GM23338 (cell line): ENCODE measurements at regions not wholly inside any gene's neighbourhood (a gene's known extent, or its start where the extent isn't known, plus 50 kb on each side); places are given as distances from the start of the nearest gene placed in this dataset.

Source experiments
- ATAC-seq: fragments of 200-7000 bp; cut with Tn5 transposase; 3 replicates; pipeline ENCODE4 v1.9.1; 2020
- DNase-seq: peaks from one replicate; pipeline ENCODE4 v3.0.0-alpha.2; 2015; ENCODE audit warnings: low spot score
- H2AFZ ChIP-seq: fragments of 200-600 bp; sonication (generic); 2 replicates; pipeline ENCODE4 v1.8.0; 2016; ENCODE audit warnings: antibody characterized with exemption, mild to moderate bottlenecking, moderate library complexity
- H3F3A ChIP-seq: fragments of 200-600 bp; sonication (generic); replicated peaks from 2 replicates; pipeline ENCODE4 v1.8.0; 2017; ENCODE audit warnings: antibody characterized with exemption, mixed run types, low read depth
- H3K27ac ChIP-seq: fragments of 200-600 bp; sonication (generic); 2 replicates; pipeline ENCODE4 v1.6.1; 2016; ENCODE audit warnings: low read depth
- H3K27me3 ChIP-seq: fragments of 200-600 bp; sonication (generic); 2 replicates; pipeline ENCODE4 v1.8.0; 2016; ENCODE audit warnings: mild to moderate bottlenecking, mixed run types, moderate library complexity; ENCODE audit not compliant: insufficient read depth
- H3K36me3 ChIP-seq: fragments of 200-600 bp; sonication (generic); 2 replicates; pipeline ENCODE4 v1.8.0; 2016; ENCODE audit warnings: mild to moderate bottlenecking; ENCODE audit not compliant: insufficient read depth
- H3K4me1 ChIP-seq: fragments of 200-600 bp; sonication (generic); 2 replicates; pipeline ENCODE4 v1.8.0; 2016; ENCODE audit warnings: mild to moderate bottlenecking, moderate library complexity; ENCODE audit not compliant: insufficient read depth
- H3K4me2 ChIP-seq: fragments of 200-600 bp; sonication (generic); 2 replicates; pipeline ENCODE4 v1.7.1; 2017; ENCODE audit warnings: mixed run types
- H3K4me3 ChIP-seq: fragments of 200-600 bp; sonication (generic); 2 replicates; pipeline ENCODE4 v1.6.1; 2016; ENCODE audit warnings: mixed run types
- H3K79me2 ChIP-seq: fragments of 200-600 bp; sonication (generic); replicated peaks from 2 replicates; pipeline ENCODE4 v1.8.0; 2017; ENCODE audit warnings: mild to moderate bottlenecking; ENCODE audit not compliant: insufficient read depth
- H3K9me2 ChIP-seq: fragments of 200-600 bp; sonication (generic); 2 replicates; pipeline ENCODE4 v1.8.0; 2017; ENCODE audit not compliant: insufficient read depth
- H4K20me1 ChIP-seq: fragments of 200-600 bp; sonication (generic); replicated peaks from 2 replicates; pipeline ENCODE4 v1.8.0; 2017; ENCODE audit warnings: mild to moderate bottlenecking; ENCODE audit not compliant: insufficient read depth
- H3K27ac Mint-ChIP-seq: 2 replicates; pipeline ENCODE4 v1.8.0; 2020; ENCODE audit warnings: inconsistent platforms, mild to moderate bottlenecking, moderate library complexity, mixed read lengths
- H3K27me3 Mint-ChIP-seq: 3 replicates; pipeline ENCODE4 v1.8.0; 2022; ENCODE audit warnings: low read depth, mild to moderate bottlenecking, moderate library complexity, mixed read lengths, inconsistent platforms; ENCODE audit not compliant: insufficient read depth, poor library complexity
- H3K36me3 Mint-ChIP-seq: 3 replicates; pipeline ENCODE4 v1.8.0; 2021; ENCODE audit warnings: low read depth, mild to moderate bottlenecking, inconsistent platforms, moderate library complexity, mixed read lengths
- H3K4me1 Mint-ChIP-seq: 3 replicates; pipeline ENCODE4 v1.8.0; 2020; ENCODE audit warnings: mild to moderate bottlenecking, inconsistent platforms, mixed read lengths
- H3K4me3 Mint-ChIP-seq: 3 replicates; pipeline ENCODE4 v1.8.0; 2021; ENCODE audit warnings: moderate library complexity, mild to moderate bottlenecking, inconsistent platforms, mixed read lengths
- H3K9me3 Mint-ChIP-seq: 3 replicates; pipeline ENCODE4 v1.8.0; 2020; ENCODE audit warnings: moderate library complexity, mild to moderate bottlenecking, inconsistent platforms, mixed read lengths
- CREB1 ChIP-seq: fragments of 250-450 bp; sonication (Bioruptor Pico); IDR thresholded peaks from 2 replicates; pipeline ENCODE4 v1.5.0; 2020; ENCODE audit warnings: low read depth, mild to moderate bottlenecking, moderate library complexity
- EZH2 ChIP-seq: fragments of 200-600 bp; sonication (generic); IDR thresholded peaks from one replicate; pipeline ENCODE4 v1.8.0; 2017; ENCODE audit warnings: antibody characterized with exemption, mild to moderate bottlenecking, low read depth; ENCODE audit not compliant: unreplicated experiment
- EZH2phosphoT487 ChIP-seq: fragments of 200-600 bp; sonication (generic); IDR thresholded peaks from one replicate; pipeline ENCODE4 v1.8.1; 2018; ENCODE audit warnings: antibody characterized with exemption; ENCODE audit not compliant: unreplicated experiment
- JUNB ChIP-seq: IDR thresholded peaks from one replicate; pipeline ENCODE4 v1.6.1; 2016; ENCODE audit warnings: antibody characterized with exemption; ENCODE audit not compliant: unreplicated experiment
- NANOG ChIP-seq: IDR thresholded peaks from 2 replicates; pipeline ENCODE4 v1.6.1; 2016; ENCODE audit warnings: antibody characterized with exemption, borderline replicate concordance
- POLR2AphosphoS5 ChIP-seq: IDR thresholded peaks from 2 replicates; pipeline ENCODE4 v1.6.1; 2016; ENCODE audit warnings: antibody characterized with exemption, low read depth
- STAT1 ChIP-seq: IDR thresholded peaks from one replicate; pipeline ENCODE4 v1.6.1; 2016; ENCODE audit warnings: antibody characterized with exemption; ENCODE audit not compliant: unreplicated experiment
- ZNF114 ChIP-seq: fragments of 250-450 bp; sonication (Bioruptor Pico); IDR thresholded peaks from 2 replicates; pipeline ENCODE4 v1.5.0; 2020; ENCODE audit warnings: mild to moderate bottlenecking, moderate library complexity
- ZNF331 ChIP-seq: fragments of 250-450 bp; sonication (Bioruptor Pico); IDR thresholded peaks from 2 replicates; pipeline ENCODE4 v1.5.0; 2020; ENCODE audit warnings: low read depth, mild to moderate bottlenecking, moderate library complexity
- TF ChIP-seq, protein P1 (sequence below): IDR thresholded peaks from one replicate; pipeline ENCODE4 v1.6.1; 2018; ENCODE audit warnings: antibody characterized with exemption; ENCODE audit not compliant: unreplicated experiment
- TF ChIP-seq, protein P2 (sequence below): IDR thresholded peaks from 2 replicates; pipeline ENCODE4 v1.6.1; 2016; ENCODE audit warnings: antibody characterized with exemption
- TF ChIP-seq, protein P3 (sequence below): fragments of 250-450 bp; sonication (Bioruptor Pico); IDR thresholded peaks from 2 replicates; pipeline ENCODE4 v1.5.0; 2020; ENCODE audit warnings: mild to moderate bottlenecking, moderate library complexity
- TF ChIP-seq, protein P4 (sequence below), 2 experiments: fragments of 200-600 bp in 1 of 2; sonication (generic) in 1 of 2; conservative IDR thresholded peaks; 2 replicates each; pipeline versions ENCODE4 v1.5.1 to v1.6.1; 2016 to 2017; ENCODE audit warnings: antibody characterized with exemption in 2 of 2, low read depth in 2 of 2, mild to moderate bottlenecking in 2 of 2, moderate library complexity in 1 of 2

DNA sequence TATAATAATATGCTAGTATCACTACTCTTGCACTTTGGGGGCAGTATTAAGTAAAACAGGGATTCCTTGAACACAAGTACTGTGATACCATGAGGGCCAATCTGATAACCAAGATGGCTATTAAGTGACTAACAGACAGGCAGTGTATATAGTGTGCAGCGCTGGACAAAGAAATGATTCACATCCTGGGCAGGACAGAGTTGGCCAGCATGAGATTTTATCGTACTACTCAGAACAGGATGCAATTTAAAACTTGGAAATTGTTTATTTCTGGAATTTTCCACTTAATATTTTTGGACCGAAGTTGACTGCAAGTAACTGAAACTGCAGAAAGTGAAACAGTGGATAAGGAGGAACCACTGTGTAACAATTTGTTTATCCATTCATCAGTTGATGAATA lies 74.6 kb downstream of the DNTTIP2 start:
- peaks cover 7% of the 10 kb centered on the region; the same call in 1 of the 2 replicates for H3K4me1 ChIP-seq
- no peaks in the 10 kb centered on the region; the same call in 1 of the 2 replicates for H3K9me2 ChIP-seq
- DNase-seq (no peak), ATAC-seq (no peak)
- Mint-ChIP-seq H3K4me3 (no peak overlapping the region), H3K27ac (no peak overlapping the region), H3K4me1 (peaks cover 6% of the 10 kb centered on the region), H3K36me3 (peaks cover 11% of the 10 kb centered on the region), H3K9me3 (peaks cover 15% of the 10 kb centered on the region), H3K27me3 (peaks cover 6% of the 10 kb centered on the region)
- H3K27ac ChIP-seq, result no peak overlapping the region
- H3K79me2 ChIP-seq, result no peaks in the 10 kb centered on the region
- H3K27me3 ChIP-seq, result no peaks in the 10 kb centered on the region
- H3F3A ChIP-seq, result no peaks in the 10 kb centered on the region
- H3K4me3 ChIP-seq, result no peak overlapping the region
- no peak overlapping the region for H2AFZ ChIP-seq
- H3K4me2 ChIP-seq, result no peak overlapping the region
- no peaks in the 10 kb centered on the region for H3K36me3 ChIP-seq
- H4K20me1 ChIP-seq, result no peaks in the 10 kb centered on the region
- TF ChIP-seq, protein P1, sequence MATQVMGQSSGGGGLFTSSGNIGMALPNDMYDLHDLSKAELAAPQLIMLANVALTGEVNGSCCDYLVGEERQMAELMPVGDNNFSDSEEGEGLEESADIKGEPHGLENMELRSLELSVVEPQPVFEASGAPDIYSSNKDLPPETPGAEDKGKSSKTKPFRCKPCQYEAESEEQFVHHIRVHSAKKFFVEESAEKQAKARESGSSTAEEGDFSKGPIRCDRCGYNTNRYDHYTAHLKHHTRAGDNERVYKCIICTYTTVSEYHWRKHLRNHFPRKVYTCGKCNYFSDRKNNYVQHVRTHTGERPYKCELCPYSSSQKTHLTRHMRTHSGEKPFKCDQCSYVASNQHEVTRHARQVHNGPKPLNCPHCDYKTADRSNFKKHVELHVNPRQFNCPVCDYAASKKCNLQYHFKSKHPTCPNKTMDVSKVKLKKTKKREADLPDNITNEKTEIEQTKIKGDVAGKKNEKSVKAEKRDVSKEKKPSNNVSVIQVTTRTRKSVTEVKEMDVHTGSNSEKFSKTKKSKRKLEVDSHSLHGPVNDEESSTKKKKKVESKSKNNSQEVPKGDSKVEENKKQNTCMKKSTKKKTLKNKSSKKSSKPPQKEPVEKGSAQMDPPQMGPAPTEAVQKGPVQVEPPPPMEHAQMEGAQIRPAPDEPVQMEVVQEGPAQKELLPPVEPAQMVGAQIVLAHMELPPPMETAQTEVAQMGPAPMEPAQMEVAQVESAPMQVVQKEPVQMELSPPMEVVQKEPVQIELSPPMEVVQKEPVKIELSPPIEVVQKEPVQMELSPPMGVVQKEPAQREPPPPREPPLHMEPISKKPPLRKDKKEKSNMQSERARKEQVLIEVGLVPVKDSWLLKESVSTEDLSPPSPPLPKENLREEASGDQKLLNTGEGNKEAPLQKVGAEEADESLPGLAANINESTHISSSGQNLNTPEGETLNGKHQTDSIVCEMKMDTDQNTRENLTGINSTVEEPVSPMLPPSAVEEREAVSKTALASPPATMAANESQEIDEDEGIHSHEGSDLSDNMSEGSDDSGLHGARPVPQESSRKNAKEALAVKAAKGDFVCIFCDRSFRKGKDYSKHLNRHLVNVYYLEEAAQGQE, result no peak
- TF ChIP-seq NANOG (no peak), ZNF114 (CRISPR knock-in tag) (no peak), STAT1 (no peak), ZNF331 (no peak), CREB1 (CRISPR knock-in tag) (no peak), POLR2AphosphoS5 (no peak), EZH2 (no peak), JUNB (no peak), EZH2phosphoT487 (no peak)
- TF ChIP-seq, protein P2, sequence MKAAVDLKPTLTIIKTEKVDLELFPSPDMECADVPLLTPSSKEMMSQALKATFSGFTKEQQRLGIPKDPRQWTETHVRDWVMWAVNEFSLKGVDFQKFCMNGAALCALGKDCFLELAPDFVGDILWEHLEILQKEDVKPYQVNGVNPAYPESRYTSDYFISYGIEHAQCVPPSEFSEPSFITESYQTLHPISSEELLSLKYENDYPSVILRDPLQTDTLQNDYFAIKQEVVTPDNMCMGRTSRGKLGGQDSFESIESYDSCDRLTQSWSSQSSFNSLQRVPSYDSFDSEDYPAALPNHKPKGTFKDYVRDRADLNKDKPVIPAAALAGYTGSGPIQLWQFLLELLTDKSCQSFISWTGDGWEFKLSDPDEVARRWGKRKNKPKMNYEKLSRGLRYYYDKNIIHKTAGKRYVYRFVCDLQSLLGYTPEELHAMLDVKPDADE, result no peak
- TF ChIP-seq, protein P3, sequence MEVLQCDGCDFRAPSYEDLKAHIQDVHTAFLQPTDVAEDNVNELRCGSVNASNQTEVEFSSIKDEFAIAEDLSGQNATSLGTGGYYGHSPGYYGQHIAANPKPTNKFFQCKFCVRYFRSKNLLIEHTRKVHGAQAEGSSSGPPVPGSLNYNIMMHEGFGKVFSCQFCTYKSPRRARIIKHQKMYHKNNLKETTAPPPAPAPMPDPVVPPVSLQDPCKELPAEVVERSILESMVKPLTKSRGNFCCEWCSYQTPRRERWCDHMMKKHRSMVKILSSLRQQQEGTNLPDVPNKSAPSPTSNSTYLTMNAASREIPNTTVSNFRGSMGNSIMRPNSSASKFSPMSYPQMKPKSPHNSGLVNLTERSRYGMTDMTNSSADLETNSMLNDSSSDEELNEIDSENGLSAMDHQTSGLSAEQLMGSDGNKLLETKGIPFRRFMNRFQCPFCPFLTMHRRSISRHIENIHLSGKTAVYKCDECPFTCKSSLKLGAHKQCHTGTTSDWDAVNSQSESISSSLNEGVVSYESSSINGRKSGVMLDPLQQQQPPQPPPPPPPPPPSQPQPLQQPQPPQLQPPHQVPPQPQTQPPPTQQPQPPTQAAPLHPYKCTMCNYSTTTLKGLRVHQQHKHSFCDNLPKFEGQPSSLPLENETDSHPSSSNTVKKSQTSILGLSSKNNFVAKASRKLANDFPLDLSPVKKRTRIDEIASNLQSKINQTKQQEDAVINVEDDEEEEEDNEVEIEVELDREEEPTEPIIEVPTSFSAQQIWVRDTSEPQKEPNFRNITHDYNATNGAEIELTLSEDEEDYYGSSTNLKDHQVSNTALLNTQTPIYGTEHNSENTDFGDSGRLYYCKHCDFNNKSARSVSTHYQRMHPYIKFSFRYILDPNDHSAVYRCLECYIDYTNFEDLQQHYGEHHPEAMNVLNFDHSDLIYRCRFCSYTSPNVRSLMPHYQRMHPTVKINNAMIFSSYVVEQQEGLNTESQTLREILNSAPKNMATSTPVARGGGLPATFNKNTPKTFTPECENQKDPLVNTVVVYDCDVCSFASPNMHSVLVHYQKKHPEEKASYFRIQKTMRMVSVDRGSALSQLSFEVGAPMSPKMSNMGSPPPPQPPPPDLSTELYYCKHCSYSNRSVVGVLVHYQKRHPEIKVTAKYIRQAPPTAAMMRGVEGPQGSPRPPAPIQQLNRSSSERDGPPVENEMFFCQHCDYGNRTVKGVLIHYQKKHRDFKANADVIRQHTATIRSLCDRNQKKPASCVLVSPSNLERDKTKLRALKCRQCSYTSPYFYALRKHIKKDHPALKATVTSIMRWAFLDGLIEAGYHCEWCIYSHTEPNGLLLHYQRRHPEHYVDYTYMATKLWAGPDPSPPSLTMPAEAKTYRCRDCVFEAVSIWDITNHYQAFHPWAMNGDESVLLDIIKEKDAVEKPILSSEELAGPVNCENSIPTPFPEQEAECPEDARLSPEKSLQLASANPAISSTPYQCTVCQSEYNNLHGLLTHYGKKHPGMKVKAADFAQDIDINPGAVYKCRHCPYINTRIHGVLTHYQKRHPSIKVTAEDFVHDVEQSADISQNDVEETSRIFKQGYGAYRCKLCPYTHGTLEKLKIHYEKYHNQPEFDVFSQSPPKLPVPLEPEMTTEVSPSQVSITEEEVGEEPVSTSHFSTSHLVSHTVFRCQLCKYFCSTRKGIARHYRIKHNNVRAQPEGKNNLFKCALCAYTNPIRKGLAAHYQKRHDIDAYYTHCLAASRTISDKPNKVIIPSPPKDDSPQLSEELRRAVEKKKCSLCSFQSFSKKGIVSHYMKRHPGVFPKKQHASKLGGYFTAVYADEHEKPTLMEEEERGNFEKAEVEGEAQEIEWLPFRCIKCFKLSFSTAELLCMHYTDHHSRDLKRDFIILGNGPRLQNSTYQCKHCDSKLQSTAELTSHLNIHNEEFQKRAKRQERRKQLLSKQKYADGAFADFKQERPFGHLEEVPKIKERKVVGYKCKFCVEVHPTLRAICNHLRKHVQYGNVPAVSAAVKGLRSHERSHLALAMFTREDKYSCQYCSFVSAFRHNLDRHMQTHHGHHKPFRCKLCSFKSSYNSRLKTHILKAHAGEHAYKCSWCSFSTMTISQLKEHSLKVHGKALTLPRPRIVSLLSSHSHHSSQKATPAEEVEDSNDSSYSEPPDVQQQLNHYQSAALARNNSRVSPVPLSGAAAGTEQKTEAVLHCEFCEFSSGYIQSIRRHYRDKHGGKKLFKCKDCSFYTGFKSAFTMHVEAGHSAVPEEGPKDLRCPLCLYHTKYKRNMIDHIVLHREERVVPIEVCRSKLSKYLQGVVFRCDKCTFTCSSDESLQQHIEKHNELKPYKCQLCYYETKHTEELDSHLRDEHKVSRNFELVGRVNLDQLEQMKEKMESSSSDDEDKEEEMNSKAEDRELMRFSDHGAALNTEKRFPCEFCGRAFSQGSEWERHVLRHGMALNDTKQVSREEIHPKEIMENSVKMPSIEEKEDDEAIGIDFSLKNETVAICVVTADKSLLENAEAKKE (CRISPR knock-in tag), result no peak
- TF ChIP-seq, protein P4, sequence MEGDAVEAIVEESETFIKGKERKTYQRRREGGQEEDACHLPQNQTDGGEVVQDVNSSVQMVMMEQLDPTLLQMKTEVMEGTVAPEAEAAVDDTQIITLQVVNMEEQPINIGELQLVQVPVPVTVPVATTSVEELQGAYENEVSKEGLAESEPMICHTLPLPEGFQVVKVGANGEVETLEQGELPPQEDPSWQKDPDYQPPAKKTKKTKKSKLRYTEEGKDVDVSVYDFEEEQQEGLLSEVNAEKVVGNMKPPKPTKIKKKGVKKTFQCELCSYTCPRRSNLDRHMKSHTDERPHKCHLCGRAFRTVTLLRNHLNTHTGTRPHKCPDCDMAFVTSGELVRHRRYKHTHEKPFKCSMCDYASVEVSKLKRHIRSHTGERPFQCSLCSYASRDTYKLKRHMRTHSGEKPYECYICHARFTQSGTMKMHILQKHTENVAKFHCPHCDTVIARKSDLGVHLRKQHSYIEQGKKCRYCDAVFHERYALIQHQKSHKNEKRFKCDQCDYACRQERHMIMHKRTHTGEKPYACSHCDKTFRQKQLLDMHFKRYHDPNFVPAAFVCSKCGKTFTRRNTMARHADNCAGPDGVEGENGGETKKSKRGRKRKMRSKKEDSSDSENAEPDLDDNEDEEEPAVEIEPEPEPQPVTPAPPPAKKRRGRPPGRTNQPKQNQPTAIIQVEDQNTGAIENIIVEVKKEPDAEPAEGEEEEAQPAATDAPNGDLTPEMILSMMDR (conservative IDR thresholded peaks at IDR 0.05; ENCODE audit: low read depth in 2 of 2), result no peak
